ENCODE measurements at regions not wholly inside any gene's neighbourhood (a gene's known extent, or its start where the extent isn't known, plus 50 kb on each side); places are given as distances from the start of the nearest gene placed in this dataset.

- no peak for TF ChIP-seq FOXM1 (IDR thresholded peaks at IDR 0.05; ENCODE audit: borderline replicate concordance, low read depth)
- TF ChIP-seq EP300 (IDR thresholded peaks at IDR 0.05; ENCODE audit: borderline replicate concordance): no peak
- TF ChIP-seq TCF12 (IDR thresholded peaks at IDR 0.05; ENCODE audit: low read depth): no peak
- no peak for TF ChIP-seq CEBPB (IDR thresholded peaks at IDR 0.05)
- no peak for TF ChIP-seq REST (IDR thresholded peaks at IDR 0.05; ENCODE audit: low read depth)
- TF ChIP-seq ZBTB7A (IDR thresholded peaks at IDR 0.05; ENCODE audit: low read depth): no peak
- no peak for TF ChIP-seq EGR1 (IDR thresholded peaks at IDR 0.05)
- no peak for TF ChIP-seq YY1 (IDR thresholded peaks at IDR 0.05; ENCODE audit: low read depth)
- TF ChIP-seq NFIC (IDR thresholded peaks at IDR 0.05): no peak
- TF ChIP-seq TAF1 (IDR thresholded peaks at IDR 0.05; ENCODE audit: low read depth): no peak
- TF ChIP-seq MAX (IDR thresholded peaks at IDR 0.05): no peak
- TF ChIP-seq TEAD4 (IDR thresholded peaks at IDR 0.05): no peak
- TF ChIP-seq USF1 (IDR thresholded peaks at IDR 0.05): no peak
- TF ChIP-seq RAD21 (IDR thresholded peaks at IDR 0.05; ENCODE audit: low read depth): no peak
These were observed 200.2 kb downstream of the OSR1 start for GRCh38 chr2:19158211-19158610.

- TF ChIP-seq MAX (IDR thresholded peaks at IDR 0.05) (no peak), TEAD4 (IDR thresholded peaks at IDR 0.05) (no peak), ZBTB7A (IDR thresholded peaks at IDR 0.05; ENCODE audit: low read depth) (no peak), CEBPB (IDR thresholded peaks at IDR 0.05) (no peak), TAF1 (IDR thresholded peaks at IDR 0.05; ENCODE audit: low read depth) (no peak), EP300 (IDR thresholded peaks at IDR 0.05; ENCODE audit: borderline replicate concordance) (no peak), CREB1 (IDR thresholded peaks at IDR 0.05; ENCODE audit: low read depth) (no peak), NFIC (IDR thresholded peaks at IDR 0.05) (no peak), EGR1 (IDR thresholded peaks at IDR 0.05) (no peak), TCF12 (IDR thresholded peaks at IDR 0.05; ENCODE audit: low read depth) (no peak), RAD21 (IDR thresholded peaks at IDR 0.05; ENCODE audit: low read depth) (no peak), YY1 (IDR thresholded peaks at IDR 0.05; ENCODE audit: low read depth) (no peak), REST (IDR thresholded peaks at IDR 0.05; ENCODE audit: low read depth) (no peak)
These were observed 201.8 kb downstream of the OSR1 start for GRCh38 chr2:19156646-19157045.

GRCh38 chr2:19150726-19151125 is 207.7 kb downstream of the OSR1 start:
- TF ChIP-seq EP300 (IDR thresholded peaks at IDR 0.05; ENCODE audit: borderline replicate concordance) (no peak), YY1 (IDR thresholded peaks at IDR 0.05; ENCODE audit: low read depth) (no peak), MAX (IDR thresholded peaks at IDR 0.05) (no peak), ZBTB7A (IDR thresholded peaks at IDR 0.05; ENCODE audit: low read depth) (no peak), RAD21 (IDR thresholded peaks at IDR 0.05; ENCODE audit: low read depth) (no peak), FOXM1 (IDR thresholded peaks at IDR 0.05; ENCODE audit: borderline replicate concordance, low read depth) (no peak), REST (IDR thresholded peaks at IDR 0.05; ENCODE audit: low read depth) (no peak), NFIC (IDR thresholded peaks at IDR 0.05) (no peak), TEAD4 (IDR thresholded peaks at IDR 0.05) (no peak), EGR1 (IDR thresholded peaks at IDR 0.05) (no peak), CEBPB (IDR thresholded peaks at IDR 0.05) (no peak), USF1 (IDR thresholded peaks at IDR 0.05) (no peak), CREB1 (IDR thresholded peaks at IDR 0.05; ENCODE audit: low read depth) (no peak), TAF1 (IDR thresholded peaks at IDR 0.05; ENCODE audit: low read depth) (no peak), TCF12 (IDR thresholded peaks at IDR 0.05; ENCODE audit: low read depth) (no peak)

GRCh38 chr2:19146867-19147266 is 211.6 kb downstream of the OSR1 start:
- TF ChIP-seq NFIC (IDR thresholded peaks at IDR 0.05): no peak
